HG02623 (cell line): ENCODE measurements at regions not wholly inside any gene's neighbourhood (a gene's known extent, or its start where the extent isn't known, plus 50 kb on each side); places are given as distances from the start of the nearest gene placed in this dataset.
"Not testable (repeated sequence)": the region's sequence is repeated elsewhere in the genome, so short reads cannot be mapped to it uniquely, and the experiment has no call there.

ENCODE experiments used
- ATAC-seq: cut with Tn5 transposase; IDR thresholded peaks from one replicate; pipeline ENCODE4 v1.9.1; 2021; ENCODE audit warnings: moderate library complexity; ENCODE audit not compliant: unreplicated experiment

GRCh38 chr9:29038332-29038731 lies 1465.1 kb upstream of the C9orf72 start:
- ATAC-seq, result no peak

- ATAC-seq, result no peak
These were observed 1466.0 kb upstream of the C9orf72 start for GRCh38 chr9:29039258-29039657.

GRCh38 chr9:29043072-29043471 lies 1469.8 kb upstream of the C9orf72 start:
- ATAC-seq, result no peak

GRCh38 chr9:29044959-29045358 lies 1471.7 kb upstream of the C9orf72 start:
- ATAC-seq, result no peak

GRCh38 chr9:29060041-29060440 lies 1486.8 kb upstream of the C9orf72 start:
- no peak for ATAC-seq

GRCh38 chr9:29062446-29062845 lies 1489.2 kb upstream of the C9orf72 start:
- ATAC-seq, result no peak

- no peak for ATAC-seq
These were observed 1489.8 kb upstream of the C9orf72 start for GRCh38 chr9:29063031-29063430.

- no peak for ATAC-seq
These were observed 1492.9 kb upstream of the C9orf72 start for GRCh38 chr9:29066141-29066640.

- no peak for ATAC-seq
These were observed 1495.2 kb upstream of the C9orf72 start for GRCh38 chr9:29068461-29068860.

- ATAC-seq, result no peak
These were observed 1496.1 kb upstream of the C9orf72 start for GRCh38 chr9:29069376-29069775.

GRCh38 chr9:29078063-29078666 lies 1504.9 kb upstream of the C9orf72 start:
- ATAC-seq, result no peak

GRCh38 chr9:29100762-29101161 lies 1527.5 kb upstream of the C9orf72 start:
- no peak for ATAC-seq

GRCh38 chr9:29104166-29104565 lies 1530.9 kb upstream of the C9orf72 start:
- not testable (repeated sequence) for ATAC-seq

GRCh38 chr9:29118555-29118954 lies 1545.3 kb upstream of the C9orf72 start:
- no peak for ATAC-seq

GRCh38 chr9:29126783-29127182 lies 1553.5 kb upstream of the C9orf72 start:
- no peak for ATAC-seq

GRCh38 chr9:29129763-29130162 lies 1556.5 kb upstream of the C9orf72 start:
- ATAC-seq, result no peak

GRCh38 chr9:29144476-29144875 lies 1571.2 kb upstream of the C9orf72 start:
- ATAC-seq, result no peak

GRCh38 chr9:29150606-29151005 lies 1577.3 kb upstream of the C9orf72 start:
- ATAC-seq, result no peak

GRCh38 chr9:29160763-29161353 lies 1587.6 kb upstream of the C9orf72 start:
- no peak for ATAC-seq

- ATAC-seq, result no peak
These were observed 1600.9 kb upstream of the C9orf72 start for GRCh38 chr9:29174136-29174535.

- no peak for ATAC-seq
These were observed 1603.0 kb upstream of the C9orf72 start for GRCh38 chr9:29176231-29176630.

GRCh38 chr9:29176786-29177185 lies 1603.5 kb upstream of the C9orf72 start:
- ATAC-seq, result no peak

GRCh38 chr9:29183971-29184370 lies 1610.7 kb upstream of the C9orf72 start:
- ATAC-seq, result no peak
